Stomach (tissue), 8 donors: ENCODE measurements at regions not wholly inside any gene's neighbourhood (a gene's known extent, or its start where the extent isn't known, plus 50 kb on each side); places are given as distances from the start of the nearest gene placed in this dataset.
"Not testable (repeated sequence)": the region's sequence is repeated elsewhere in the genome, so short reads cannot be mapped to it uniquely, and the experiment has no call there.

Source experiments
- DNase-seq, 2 donors: peaks; one replicate each; pipeline versions ENCODE4 v3.0.0 to v3.0.0-alpha.2; 2013 to 2019
- H3K27ac ChIP-seq, 5 donors: fragments of 200-600 bp in 4 of 5; sonication (generic) in 4 of 5; one replicate each; pipeline ENCODE4 v1.5.1; 2013 to 2019; ENCODE audit warnings: mild to moderate bottlenecking in 1 of 5, moderate library complexity in 1 of 5
- H3K27me3 ChIP-seq, 3 donors: fragments of 200-600 bp; sonication (generic); one replicate each; pipeline ENCODE4 v1.5.1; 2017 to 2019; ENCODE audit warnings: mixed run types in 1 of 3
- H3K36me3 ChIP-seq, 4 donors: fragments of 200-600 bp; sonication (generic); 1 replicate in 3 of 4; 2 replicates in 1 of 4; pipeline ENCODE4 v1.5.1; 2016 to 2019
- H3K4me1 ChIP-seq, 4 donors: fragments of 200-600 bp; sonication (generic); one replicate each; pipeline ENCODE4 v1.5.1; 2016 to 2019
- H3K4me3 ChIP-seq, 4 donors: fragments of 200-600 bp; sonication (generic) in 3 of 4; one replicate each; pipeline ENCODE4 v1.5.1; 2016 to 2019; ENCODE audit warnings: mild to moderate bottlenecking in 1 of 4
- H3K9me3 ChIP-seq, 4 donors: fragments of 200-600 bp; sonication (generic); one replicate each; pipeline ENCODE4 v1.5.1; 2016 to 2019
- EP300 ChIP-seq: sonication (generic); formaldehyde crosslinking; IDR thresholded peaks from one replicate; pipeline ENCODE4 v1.6.1; 2017; ENCODE audit warnings: antibody characterized with exemption
- POLR2A ChIP-seq, 4 donors: fragments of 450-650 bp; IDR thresholded peaks; one replicate each; pipeline ENCODE4 v1.6.1; 2016; ENCODE audit warnings: antibody characterized with exemption in 4 of 4, control low read depth in 2 of 4, mild to moderate bottlenecking in 1 of 4, moderate library complexity in 1 of 4
- POLR2AphosphoS5 ChIP-seq, 3 donors: sonication (generic); formaldehyde crosslinking; IDR thresholded peaks; one replicate each; pipeline ENCODE4 v1.6.1; 2016; ENCODE audit warnings: antibody characterized with exemption in 3 of 3
- WGBS, 5 donors: extraction: QIAGEN DNeasy Blood & Tissue Kit in 3 of 5; methylation state at CpG; one replicate each; pipeline versions ENCODE4 v1.1.5 to v1.1.7; 2013 to 2018; 5-methylcytosine and 5-hydroxymethylcytosine counted together
- intact Hi-C: fragments of 100-400 bp; cut with DNase I; formaldehyde crosslinking; loops from one replicate; pipeline ENCODE4 v1.15.1; 2023; ENCODE audit warnings: low total_unique reads
- TF ChIP-seq, protein P1 (sequence below), 7 experiments: fragments of 450-650 bp in 4 of 7; fragments of 200-600 bp in 3 of 7; sonication (generic) in 3 of 7; IDR thresholded peaks; one replicate each; pipeline ENCODE4 v1.5.1; 2016 to 2019; ENCODE audit warnings: antibody characterized with exemption in 7 of 7, control low read depth in 2 of 7, mild to moderate bottlenecking in 1 of 7
- donor health status: healthy with polysubstance abuse.
- donor health status: Bipolar disorder and iron deficiency.
- donor health status: healthy.

DNA sequence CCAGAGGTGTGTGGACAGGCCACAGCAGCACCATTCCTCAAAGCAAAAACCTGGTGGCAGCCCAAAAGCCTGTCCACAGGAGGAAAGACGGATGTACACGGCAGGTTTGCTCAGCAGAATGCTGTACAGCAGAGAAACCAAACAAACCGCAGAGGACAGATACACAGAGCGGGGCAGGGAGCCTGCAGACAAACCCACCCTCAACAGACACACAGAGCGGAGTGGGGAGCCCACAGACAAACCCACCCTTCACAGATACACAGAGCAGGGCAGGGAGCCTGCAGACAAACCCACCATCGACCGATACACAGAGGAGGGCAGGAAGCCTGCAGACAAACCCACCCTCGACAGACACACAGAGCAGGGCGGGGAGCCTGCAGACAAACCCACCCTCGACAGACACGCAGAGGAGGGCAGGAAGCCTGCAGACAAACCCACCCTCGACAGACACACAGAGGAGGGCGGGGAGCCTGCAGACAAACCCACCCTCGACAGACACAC, 53.0 kb upstream of the METRNL start:
- H3K4me1 ChIP-seq: peaks cover 0 to 9% (median 6%) of the 10 kb centered on the region in 4 donors
- WGBS, 5 donors: 63 to 75% (median 68%) methylated on average over 9 to 14 of the region's 14 CpGs
- TF ChIP-seq POLR2A (IDR thresholded peaks at IDR 0.05) (no peak), POLR2AphosphoS5 (IDR thresholded peaks at IDR 0.05) (no peak), EP300 (no peak)
- TF ChIP-seq, protein P1, sequence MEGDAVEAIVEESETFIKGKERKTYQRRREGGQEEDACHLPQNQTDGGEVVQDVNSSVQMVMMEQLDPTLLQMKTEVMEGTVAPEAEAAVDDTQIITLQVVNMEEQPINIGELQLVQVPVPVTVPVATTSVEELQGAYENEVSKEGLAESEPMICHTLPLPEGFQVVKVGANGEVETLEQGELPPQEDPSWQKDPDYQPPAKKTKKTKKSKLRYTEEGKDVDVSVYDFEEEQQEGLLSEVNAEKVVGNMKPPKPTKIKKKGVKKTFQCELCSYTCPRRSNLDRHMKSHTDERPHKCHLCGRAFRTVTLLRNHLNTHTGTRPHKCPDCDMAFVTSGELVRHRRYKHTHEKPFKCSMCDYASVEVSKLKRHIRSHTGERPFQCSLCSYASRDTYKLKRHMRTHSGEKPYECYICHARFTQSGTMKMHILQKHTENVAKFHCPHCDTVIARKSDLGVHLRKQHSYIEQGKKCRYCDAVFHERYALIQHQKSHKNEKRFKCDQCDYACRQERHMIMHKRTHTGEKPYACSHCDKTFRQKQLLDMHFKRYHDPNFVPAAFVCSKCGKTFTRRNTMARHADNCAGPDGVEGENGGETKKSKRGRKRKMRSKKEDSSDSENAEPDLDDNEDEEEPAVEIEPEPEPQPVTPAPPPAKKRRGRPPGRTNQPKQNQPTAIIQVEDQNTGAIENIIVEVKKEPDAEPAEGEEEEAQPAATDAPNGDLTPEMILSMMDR (IDR thresholded peaks at IDR 0.05): no peak
- no peak overlapping the region for H3K27ac ChIP-seq
- intact Hi-C loops: no loop called here
- no peak overlapping the region for H3K4me3 ChIP-seq
- peaks cover 0 to 19% (median 10%) of the 10 kb centered on the region in 4 donors for H3K36me3 ChIP-seq
- H3K27me3 ChIP-seq: no peaks in the 10 kb centered on the region
- peak in 1 of 2 donors; percentile 20 for DNase-seq
- H3K9me3 ChIP-seq: no peaks in the 10 kb centered on the region

DNA sequence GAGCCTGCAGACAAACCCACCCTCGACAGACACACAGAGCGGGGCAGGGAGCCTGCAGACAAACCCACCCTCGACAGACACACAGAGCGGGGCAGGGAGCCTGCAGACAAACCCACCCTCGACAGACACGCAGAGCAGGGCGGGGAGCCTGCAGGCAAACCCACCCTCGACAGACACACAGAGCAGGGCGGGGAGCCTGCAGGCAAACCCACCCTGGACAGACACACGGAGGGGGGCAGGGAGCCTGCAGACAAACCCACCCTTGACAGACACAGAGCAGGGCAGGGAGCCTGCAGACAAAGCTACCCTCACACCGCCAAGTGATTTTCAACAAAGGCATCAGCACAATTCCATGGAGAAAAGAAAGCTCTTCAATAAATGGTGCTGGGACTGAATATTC, 52.5 kb upstream of the METRNL start:
- H3K27ac ChIP-seq, H3K4me3 ChIP-seq, intact Hi-C loops, H3K4me1 ChIP-seq, H3K27me3 ChIP-seq, DNase-seq, H3K9me3 ChIP-seq: not testable (repeated sequence)
- H3K36me3 ChIP-seq: peaks cover 0 to 24% (median 14%) of the 10 kb centered on the region in 4 donors
- WGBS, 5 donors: 70 to 100% (median 76%) methylated on average over 1 to 11 of the region's 11 CpGs

DNA sequence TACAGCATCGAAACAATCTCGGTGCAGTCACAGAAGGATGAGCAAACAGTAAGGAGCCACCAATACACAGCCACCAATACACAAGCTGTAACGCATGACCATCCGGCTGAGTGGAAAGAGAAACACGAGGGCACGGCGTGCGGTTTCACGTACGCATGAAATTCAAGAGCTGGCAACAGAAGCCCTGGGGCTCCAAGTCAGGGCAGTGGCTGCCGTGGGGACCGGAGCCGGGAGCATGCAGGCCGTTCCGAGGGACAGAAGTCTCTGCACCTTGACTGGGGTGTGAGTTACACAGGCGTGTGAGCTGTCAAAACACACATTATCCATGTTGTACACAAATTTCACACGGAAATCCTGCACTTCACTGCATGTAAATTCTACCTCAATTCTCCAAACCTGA, 50.6 kb upstream of the METRNL start:
- no peak overlapping the region for H3K27ac ChIP-seq
- no peak overlapping the region for H3K4me3 ChIP-seq
- no peaks in the 10 kb centered on the region for H3K9me3 ChIP-seq
- H3K36me3 ChIP-seq: peaks cover 0 to 30% (median 20%) of the 10 kb centered on the region in 4 donors
- no peaks in the 10 kb centered on the region for H3K27me3 ChIP-seq
- TF ChIP-seq, protein P1 (IDR thresholded peaks at IDR 0.05): no peak
- no peak for TF ChIP-seq EP300
- TF ChIP-seq POLR2AphosphoS5 (IDR thresholded peaks at IDR 0.05): no peak
- TF ChIP-seq POLR2A (IDR thresholded peaks at IDR 0.05): no peak
- peaks cover 0 to 2% (median 1%) of the 10 kb centered on the region in 4 donors for H3K4me1 ChIP-seq
- intact Hi-C loops: no loop called here
- peak in 1 of 2 donors; percentile 22 for DNase-seq
- WGBS, 5 donors: 92 to 98% (median 96%) methylated on average over 17 of the region's 17 CpGs

DNA sequence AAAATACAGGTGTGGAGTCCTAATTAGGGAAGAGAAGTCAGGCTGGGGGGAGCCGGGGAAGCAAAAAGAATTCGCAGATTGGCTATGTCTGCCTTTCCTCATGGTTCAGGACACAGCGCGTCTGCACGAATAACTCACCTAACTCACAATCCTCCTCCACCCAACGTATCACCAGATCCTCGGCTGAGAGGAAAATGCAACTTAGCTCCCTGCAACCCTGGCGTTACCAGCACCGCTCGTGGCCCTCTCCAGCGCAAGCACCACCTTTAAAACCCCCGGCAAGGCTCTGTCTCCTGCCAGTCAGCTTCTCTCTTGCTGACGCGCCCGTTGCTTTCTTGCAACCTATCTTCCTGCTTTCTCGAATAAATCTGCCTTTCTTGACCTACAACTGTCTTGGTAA, 49.8 kb upstream of the METRNL start:
- Histone ChIP-seq H3K27me3 (no peaks in the 10 kb centered on the region), H3K9me3 (no peaks in the 10 kb centered on the region), H3K4me1 (no peaks in the 10 kb centered on the region), H3K4me3 (no peak overlapping the region), H3K36me3 (peaks cover 0 to 30% (median 20%) of the 10 kb centered on the region in 4 donors), H3K27ac (no peak overlapping the region)
- TF ChIP-seq EP300: no peak
- TF ChIP-seq, protein P1 (IDR thresholded peaks at IDR 0.05): no peak
- TF ChIP-seq POLR2AphosphoS5 (IDR thresholded peaks at IDR 0.05): no peak
- TF ChIP-seq POLR2A (IDR thresholded peaks at IDR 0.05): no peak
- intact Hi-C loops: no loop called here
- 83 to 92% (median 88%) methylated on average over 16 of the region's 16 CpGs for WGBS, 5 donors
- no peak for DNase-seq
